ENCODE measurements at regions not wholly inside any gene's neighbourhood (a gene's known extent, or its start where the extent isn't known, plus 50 kb on each side); places are given as distances from the start of the nearest gene placed in this dataset.

DNA sequence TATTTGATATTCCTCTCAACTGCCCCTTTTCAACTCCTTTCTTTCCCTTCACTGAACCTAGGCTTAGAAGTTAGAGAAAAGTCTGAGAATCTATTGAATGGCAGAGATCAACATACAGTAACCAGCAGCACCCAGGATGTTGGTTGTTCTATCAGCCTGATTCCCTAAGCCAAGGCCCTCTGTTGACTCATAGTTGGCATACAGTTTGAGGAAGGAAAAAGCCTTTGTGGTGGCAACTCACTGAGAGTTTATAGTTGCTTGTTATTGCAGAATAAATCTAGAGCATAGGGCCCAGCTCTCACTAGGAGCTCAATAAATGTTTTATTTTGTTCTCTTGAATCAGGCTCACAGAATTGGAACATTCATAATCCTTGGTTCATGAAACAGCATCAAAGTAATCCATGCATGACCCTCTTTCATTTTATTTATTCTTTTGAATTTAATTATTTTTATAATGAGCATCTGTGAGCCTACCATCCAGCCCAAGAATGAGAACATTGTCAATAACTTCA lies 119.1 kb upstream of the ADGRF1 start:
- CTCF ChIA-PET (ENCODE audit: low intra/inter-chr PET ratio, low total read pairs), result no interaction called here
- no TSS peak for BruUV-seq (replicated peaks)
- DNase-seq (ENCODE audit: low spot score) (no peak), FAIRE-seq (no peak), ATAC-seq (no peak)
- intact Hi-C loops (cut with micrococcal nuclease; ENCODE audit: unreplicated experiment), result no loop called here
- Histone ChIP-seq H4K20me1 (ENCODE audit: insufficient read depth, low read length) (no peaks in the 10 kb centered on the region), H2AFZ (ENCODE audit: low read length) (no peak overlapping the region), H3K9ac (ENCODE audit: insufficient read depth, low read depth, low read length) (no peak overlapping the region), H3K4me1 (ENCODE audit: insufficient read depth, low read length) (peaks cover 34% of the 10 kb centered on the region), H3K27me3 (ENCODE audit: control insufficient read depth in 1 of 2, insufficient read depth in 2 of 2, low read length in 2 of 2) (no peaks in the 10 kb centered on the region), H3K79me2 (ENCODE audit: insufficient read depth, low read length) (no peaks in the 10 kb centered on the region), H3K27ac (ENCODE audit: extremely low read length, insufficient read depth, low read length) (no peak overlapping the region), H3K9me3 (ENCODE audit: low read length) (no peaks in the 10 kb centered on the region), H3K4me2 (ENCODE audit: low read depth, low read length) (no peak overlapping the region), H3K36me3 (replicated peaks in 1 of 2; ENCODE audit: control insufficient read depth in 1 of 2, insufficient read depth in 2 of 2, low read length in 2 of 2) (no peaks in the 10 kb centered on the region), H3K4me3 (replicated peaks in 1 of 3; ENCODE audit: insufficient read depth in 1 of 3, low read depth in 2 of 3, low read length in 3 of 3) (no peak overlapping the region)
- POLR2A ChIA-PET, result no interaction called here
- in situ Hi-C loops (cut with HindIII; ENCODE audit: extremely low pct_ligation_motif_present, low pct_unique_long_range_greater_than_20kb), result no loop called here
- TF ChIP-seq ZFP36L2 (CRISPR knock-in tag; IDR thresholded peaks at IDR 0.05), result no peak
- no peak for TF ChIP-seq ZNF333 (CRISPR knock-in tag; IDR thresholded peaks at IDR 0.05; ENCODE audit: borderline replicate concordance)
- no peak for TF ChIP-seq MXD4 (CRISPR knock-in tag; IDR thresholded peaks at IDR 0.05)
- no peak for TF ChIP-seq ZFP90 (CRISPR knock-in tag; IDR thresholded peaks at IDR 0.05; ENCODE audit: borderline replicate concordance)
- TF ChIP-seq, protein P1, sequence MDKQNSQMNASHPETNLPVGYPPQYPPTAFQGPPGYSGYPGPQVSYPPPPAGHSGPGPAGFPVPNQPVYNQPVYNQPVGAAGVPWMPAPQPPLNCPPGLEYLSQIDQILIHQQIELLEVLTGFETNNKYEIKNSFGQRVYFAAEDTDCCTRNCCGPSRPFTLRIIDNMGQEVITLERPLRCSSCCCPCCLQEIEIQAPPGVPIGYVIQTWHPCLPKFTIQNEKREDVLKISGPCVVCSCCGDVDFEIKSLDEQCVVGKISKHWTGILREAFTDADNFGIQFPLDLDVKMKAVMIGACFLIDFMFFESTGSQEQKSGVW (CRISPR knock-in tag; IDR thresholded peaks at IDR 0.05; ENCODE audit: borderline replicate concordance), result no peak
- no peak for TF ChIP-seq ZNF350 (CRISPR knock-in tag; IDR thresholded peaks at IDR 0.05; ENCODE audit: borderline replicate concordance, low read depth)
- TF ChIP-seq HNRNPLL (IDR thresholded peaks at IDR 0.05; ENCODE audit: low read depth, low read length, poor library complexity, severe bottlenecking), result no peak
- TF ChIP-seq MLLT10 (CRISPR knock-in tag; IDR thresholded peaks at IDR 0.05), result no peak
- no peak for TF ChIP-seq PRMT3 (CRISPR knock-in tag; IDR thresholded peaks at IDR 0.05; ENCODE audit: borderline replicate concordance, low read depth)
- TF ChIP-seq, protein P2, sequence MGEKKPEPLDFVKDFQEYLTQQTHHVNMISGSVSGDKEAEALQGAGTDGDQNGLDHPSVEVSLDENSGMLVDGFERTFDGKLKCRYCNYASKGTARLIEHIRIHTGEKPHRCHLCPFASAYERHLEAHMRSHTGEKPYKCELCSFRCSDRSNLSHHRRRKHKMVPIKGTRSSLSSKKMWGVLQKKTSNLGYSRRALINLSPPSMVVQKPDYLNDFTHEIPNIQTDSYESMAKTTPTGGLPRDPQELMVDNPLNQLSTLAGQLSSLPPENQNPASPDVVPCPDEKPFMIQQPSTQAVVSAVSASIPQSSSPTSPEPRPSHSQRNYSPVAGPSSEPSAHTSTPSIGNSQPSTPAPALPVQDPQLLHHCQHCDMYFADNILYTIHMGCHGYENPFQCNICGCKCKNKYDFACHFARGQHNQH (CRISPR knock-in tag; IDR thresholded peaks at IDR 0.05), result no peak
- TF ChIP-seq, protein P3, sequence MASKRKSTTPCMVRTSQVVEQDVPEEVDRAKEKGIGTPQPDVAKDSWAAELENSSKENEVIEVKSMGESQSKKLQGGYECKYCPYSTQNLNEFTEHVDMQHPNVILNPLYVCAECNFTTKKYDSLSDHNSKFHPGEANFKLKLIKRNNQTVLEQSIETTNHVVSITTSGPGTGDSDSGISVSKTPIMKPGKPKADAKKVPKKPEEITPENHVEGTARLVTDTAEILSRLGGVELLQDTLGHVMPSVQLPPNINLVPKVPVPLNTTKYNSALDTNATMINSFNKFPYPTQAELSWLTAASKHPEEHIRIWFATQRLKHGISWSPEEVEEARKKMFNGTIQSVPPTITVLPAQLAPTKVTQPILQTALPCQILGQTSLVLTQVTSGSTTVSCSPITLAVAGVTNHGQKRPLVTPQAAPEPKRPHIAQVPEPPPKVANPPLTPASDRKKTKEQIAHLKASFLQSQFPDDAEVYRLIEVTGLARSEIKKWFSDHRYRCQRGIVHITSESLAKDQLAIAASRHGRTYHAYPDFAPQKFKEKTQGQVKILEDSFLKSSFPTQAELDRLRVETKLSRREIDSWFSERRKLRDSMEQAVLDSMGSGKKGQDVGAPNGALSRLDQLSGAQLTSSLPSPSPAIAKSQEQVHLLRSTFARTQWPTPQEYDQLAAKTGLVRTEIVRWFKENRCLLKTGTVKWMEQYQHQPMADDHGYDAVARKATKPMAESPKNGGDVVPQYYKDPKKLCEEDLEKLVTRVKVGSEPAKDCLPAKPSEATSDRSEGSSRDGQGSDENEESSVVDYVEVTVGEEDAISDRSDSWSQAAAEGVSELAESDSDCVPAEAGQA (IDR thresholded peaks at IDR 0.05; ENCODE audit: low read depth), result no peak
- TF ChIP-seq, protein P3 (CRISPR knock-in tag; IDR thresholded peaks at IDR 0.05; ENCODE audit: borderline replicate concordance), result no peak
- TF ChIP-seq RFX3 (CRISPR knock-in tag; IDR thresholded peaks at IDR 0.05), result no peak
- no peak for TF ChIP-seq EHMT2 (IDR thresholded peaks at IDR 0.05; ENCODE audit: borderline replicate concordance, low read depth, low read length)
- no peak for TF ChIP-seq KAT8 (CRISPR knock-in tag; IDR thresholded peaks at IDR 0.05)
- TF ChIP-seq ZNF792 (CRISPR knock-in tag; IDR thresholded peaks at IDR 0.05), result no peak
- no peak for TF ChIP-seq NAIF1 (CRISPR knock-in tag; IDR thresholded peaks at IDR 0.05; ENCODE audit: borderline replicate concordance)
